ENCODE measurements at regions not wholly inside any gene's neighbourhood (a gene's known extent, or its start where the extent isn't known, plus 50 kb on each side); places are given as distances from the start of the nearest gene placed in this dataset.

GRCh38 chr13:67763984-67764383 lies 533.8 kb upstream of the PCDH9 start:
- TF ChIP-seq CTCF (IDR thresholded peaks at IDR 0.05; ENCODE audit: insufficient read depth, low read depth, low read length) (no peak), EZH2 (IDR thresholded peaks at IDR 0.05; ENCODE audit: insufficient read depth, low read length) (no peak)
- no peaks in the 10 kb centered on the region for H3K27me3 ChIP-seq (ENCODE audit: insufficient read depth, low read length)
- Mint-ChIP-seq H3K27me3 (ENCODE audit: low read depth, unreplicated experiment) (no peaks in the 10 kb centered on the region), H3K4me3 (ENCODE audit: unreplicated experiment) (no peak overlapping the region), H3K9me3 (ENCODE audit: unreplicated experiment) (no peaks in the 10 kb centered on the region), H3K36me3 (ENCODE audit: low read depth, unreplicated experiment) (no peaks in the 10 kb centered on the region), H3K4me1 (ENCODE audit: low read depth, unreplicated experiment) (no peaks in the 10 kb centered on the region), H3K27ac (ENCODE audit: unreplicated experiment) (no peak overlapping the region)
- no peaks in the 10 kb centered on the region for H3K9me3 ChIP-seq (ENCODE audit: insufficient read depth, low read depth, low read length)
- H3K4me3 ChIP-seq (ENCODE audit: insufficient read depth, low read depth, low read length) = no peak overlapping the region
- H4K20me1 ChIP-seq (ENCODE audit: insufficient read depth, low read length) = no peaks in the 10 kb centered on the region
- DNase-seq (ENCODE audit: low read depth) = no peak
- no peak overlapping the region for H3K27ac ChIP-seq (ENCODE audit: low read depth, low read length)
- no peak overlapping the region for H3K9ac ChIP-seq (ENCODE audit: low read length)
- H3K4me1 ChIP-seq (ENCODE audit: insufficient read depth, low read length) = no peaks in the 10 kb centered on the region
- no peaks in the 10 kb centered on the region for H3K79me2 ChIP-seq (ENCODE audit: insufficient read depth, low read length)
- no peaks in the 10 kb centered on the region for H3K36me3 ChIP-seq (ENCODE audit: insufficient read depth, low read length)
- H3K4me2 ChIP-seq (ENCODE audit: low read length) = no peak overlapping the region
- H2AFZ ChIP-seq (ENCODE audit: low read depth, low read length) = no peak overlapping the region
- no peak for FAIRE-seq

GRCh38 chr13:67763384-67763783 lies 533.2 kb upstream of the PCDH9 start:
- Histone ChIP-seq H3K4me3 (ENCODE audit: insufficient read depth, low read depth, low read length) (no peak overlapping the region), H3K9ac (ENCODE audit: low read length) (no peak overlapping the region), H3K36me3 (ENCODE audit: insufficient read depth, low read length) (no peaks in the 10 kb centered on the region), H4K20me1 (ENCODE audit: insufficient read depth, low read length) (no peaks in the 10 kb centered on the region), H3K27ac (ENCODE audit: low read depth, low read length) (no peak overlapping the region), H3K27me3 (ENCODE audit: insufficient read depth, low read length) (no peaks in the 10 kb centered on the region), H3K4me1 (ENCODE audit: insufficient read depth, low read length) (no peaks in the 10 kb centered on the region), H2AFZ (ENCODE audit: low read depth, low read length) (no peak overlapping the region), H3K4me2 (ENCODE audit: low read length) (no peak overlapping the region), H3K9me3 (ENCODE audit: insufficient read depth, low read depth, low read length) (no peaks in the 10 kb centered on the region), H3K79me2 (ENCODE audit: insufficient read depth, low read length) (no peaks in the 10 kb centered on the region)
- H3K4me1 Mint-ChIP-seq (ENCODE audit: low read depth, unreplicated experiment) = no peaks in the 10 kb centered on the region
- H3K4me3 Mint-ChIP-seq (ENCODE audit: unreplicated experiment) = no peak overlapping the region
- H3K36me3 Mint-ChIP-seq (ENCODE audit: low read depth, unreplicated experiment) = no peaks in the 10 kb centered on the region
- FAIRE-seq (no peak), DNase-seq (ENCODE audit: low read depth) (no peak)
- no peak overlapping the region for H3K27ac Mint-ChIP-seq (ENCODE audit: unreplicated experiment)
- TF ChIP-seq CTCF (IDR thresholded peaks at IDR 0.05; ENCODE audit: insufficient read depth, low read depth, low read length) (no peak), EZH2 (IDR thresholded peaks at IDR 0.05; ENCODE audit: insufficient read depth, low read length) (no peak)
- no peaks in the 10 kb centered on the region for H3K27me3 Mint-ChIP-seq (ENCODE audit: low read depth, unreplicated experiment)
- no peaks in the 10 kb centered on the region for H3K9me3 Mint-ChIP-seq (ENCODE audit: unreplicated experiment)

- no peak for TF ChIP-seq CTCF (IDR thresholded peaks at IDR 0.05; ENCODE audit: insufficient read depth, low read depth, low read length)
- TF ChIP-seq EZH2 (IDR thresholded peaks at IDR 0.05; ENCODE audit: insufficient read depth, low read length) = no peak
- Histone ChIP-seq H3K27me3 (ENCODE audit: insufficient read depth, low read length) (no peaks in the 10 kb centered on the region), H3K9ac (ENCODE audit: low read length) (no peak overlapping the region), H3K4me2 (ENCODE audit: low read length) (no peak overlapping the region), H3K79me2 (ENCODE audit: insufficient read depth, low read length) (no peaks in the 10 kb centered on the region), H4K20me1 (ENCODE audit: insufficient read depth, low read length) (no peaks in the 10 kb centered on the region), H2AFZ (ENCODE audit: low read depth, low read length) (no peak overlapping the region), H3K36me3 (ENCODE audit: insufficient read depth, low read length) (no peaks in the 10 kb centered on the region), H3K9me3 (ENCODE audit: insufficient read depth, low read depth, low read length) (no peaks in the 10 kb centered on the region), H3K27ac (ENCODE audit: low read depth, low read length) (no peak overlapping the region), H3K4me3 (ENCODE audit: insufficient read depth, low read depth, low read length) (no peak overlapping the region), H3K4me1 (ENCODE audit: insufficient read depth, low read length) (no peaks in the 10 kb centered on the region)
- no peaks in the 10 kb centered on the region for H3K9me3 Mint-ChIP-seq (ENCODE audit: unreplicated experiment)
- H3K4me3 Mint-ChIP-seq (ENCODE audit: unreplicated experiment) = no peak overlapping the region
- no peaks in the 10 kb centered on the region for H3K4me1 Mint-ChIP-seq (ENCODE audit: low read depth, unreplicated experiment)
- FAIRE-seq (no peak), DNase-seq (ENCODE audit: low read depth) (no peak)
- no peak overlapping the region for H3K27ac Mint-ChIP-seq (ENCODE audit: unreplicated experiment)
- H3K27me3 Mint-ChIP-seq (ENCODE audit: low read depth, unreplicated experiment) = no peaks in the 10 kb centered on the region
- no peaks in the 10 kb centered on the region for H3K36me3 Mint-ChIP-seq (ENCODE audit: low read depth, unreplicated experiment)
Observed at GRCh38 chr13:67758975-67759374, 528.8 kb upstream of the PCDH9 start.
